ENCODE measurements at regions not wholly inside any gene's neighbourhood (a gene's known extent, or its start where the extent isn't known, plus 50 kb on each side); places are given as distances from the start of the nearest gene placed in this dataset.

- TF ChIP-seq CTCF (IDR thresholded peaks at IDR 0.05): no peak
- TF ChIP-seq EZH2 (IDR thresholded peaks at IDR 0.05; ENCODE audit: borderline replicate concordance, insufficient read depth, low read depth, low read length, poor library complexity, severe bottlenecking): no peak
Observed at GRCh38 chr15:46548989-46549388, 914.2 kb downstream of the SQOR start.

Measured in B cell (primary cell).